ENCODE measurements at regions not wholly inside any gene's neighbourhood (a gene's known extent, or its start where the extent isn't known, plus 50 kb on each side); places are given as distances from the start of the nearest gene placed in this dataset.

DNA sequence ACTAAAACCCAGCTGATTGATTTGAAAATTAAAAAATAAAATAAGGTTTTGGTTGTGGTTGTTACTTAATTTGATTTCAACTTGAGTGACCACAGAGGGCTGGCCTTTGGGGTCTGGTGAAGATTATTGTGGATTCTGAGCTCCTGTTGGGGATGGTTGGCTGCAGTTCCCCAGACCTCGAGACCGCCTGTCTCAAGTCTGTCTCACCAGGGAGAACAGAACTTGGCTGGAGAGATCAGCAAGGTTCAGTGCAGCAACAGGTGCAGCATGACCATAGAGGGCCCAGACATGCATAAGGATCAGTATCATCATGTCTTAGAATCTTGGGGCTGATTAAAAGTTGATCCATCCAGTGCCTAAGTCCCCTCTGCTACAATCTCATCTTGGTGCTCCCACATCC, 491.9 kb downstream of the BCOR start:
- Histone ChIP-seq H3K79me2 (ENCODE audit: low read length) (no peaks in the 10 kb centered on the region), H4K20me1 (ENCODE audit: insufficient read depth, low read length) (no peaks in the 10 kb centered on the region), H3K36me3 (replicated peaks; ENCODE audit: low read depth, low read length) (no peaks in the 10 kb centered on the region), H3K4me3 (ENCODE audit: low read length) (no peak overlapping the region), H3K27ac (ENCODE audit: low read length) (no peak overlapping the region), H2AFZ (ENCODE audit: low read depth, low read length) (no peak overlapping the region), H3K4me2 (ENCODE audit: low read length) (no peak overlapping the region), H3K9ac (ENCODE audit: low read length) (no peak overlapping the region), H3K9me3 (ENCODE audit: insufficient read depth, low read length) (no peaks in the 10 kb centered on the region), H3K27me3 (ENCODE audit: low read depth, low read length) (peaks cover 12% of the 10 kb centered on the region), H3K4me1 (ENCODE audit: low read length) (peaks cover 9% of the 10 kb centered on the region)
- no peak for TF ChIP-seq CTCF (IDR thresholded peaks at IDR 0.05; ENCODE audit: low read depth, low read length)

GRCh38 chrX:39609941-39610340, 487.8 kb downstream of the BCOR start:
- no peak overlapping the region for H3K4me2 ChIP-seq (ENCODE audit: low read length)
- H3K79me2 ChIP-seq (ENCODE audit: low read length), result no peaks in the 10 kb centered on the region
- H3K27me3 ChIP-seq (ENCODE audit: low read depth, low read length), result peaks cover 3% of the 10 kb centered on the region
- no peak overlapping the region for H3K27ac ChIP-seq (ENCODE audit: low read length)
- H3K36me3 ChIP-seq (replicated peaks; ENCODE audit: low read depth, low read length), result no peaks in the 10 kb centered on the region
- no peak overlapping the region for H3K4me3 ChIP-seq (ENCODE audit: low read length)
- H3K9me3 ChIP-seq (ENCODE audit: insufficient read depth, low read length), result no peaks in the 10 kb centered on the region
- no peaks in the 10 kb centered on the region for H4K20me1 ChIP-seq (ENCODE audit: insufficient read depth, low read length)
- TF ChIP-seq EZH2phosphoT487 (IDR thresholded peaks at IDR 0.05; ENCODE audit: low read depth) (no peak), CTCF (IDR thresholded peaks at IDR 0.05; ENCODE audit: low read depth, low read length) (no peak)
- no peak overlapping the region for H3K9ac ChIP-seq (ENCODE audit: low read length)
- H2AFZ ChIP-seq (ENCODE audit: low read depth, low read length), result no peak overlapping the region
- peaks cover 18% of the 10 kb centered on the region for H3K4me1 ChIP-seq (ENCODE audit: low read length)

DNA sequence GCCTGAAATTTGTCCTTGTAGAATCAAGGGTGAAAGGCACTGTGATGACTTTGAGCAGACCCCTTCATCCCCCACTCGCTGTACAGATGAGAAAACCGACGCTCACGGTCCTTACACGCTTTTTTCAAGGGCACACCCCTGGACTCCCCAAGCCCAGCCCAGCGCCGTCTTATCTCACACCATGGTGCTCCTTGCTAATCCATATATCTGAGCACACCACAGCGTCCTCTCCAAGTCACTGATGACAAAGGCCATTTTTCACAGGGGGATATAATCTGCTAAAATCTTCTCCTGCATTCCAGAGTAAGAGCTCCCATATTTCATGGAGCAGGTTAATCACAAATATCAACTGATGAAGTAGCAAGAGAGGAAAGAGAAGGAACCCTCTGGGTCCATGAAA, 486.3 kb downstream of the BCOR start:
- H3K27me3 ChIP-seq (ENCODE audit: low read depth, low read length), result peaks cover 3% of the 10 kb centered on the region; the same call in 1 of the 2 replicates
- H3K9me3 ChIP-seq (ENCODE audit: insufficient read depth, low read length), result no peaks in the 10 kb centered on the region
- no peaks in the 10 kb centered on the region for H4K20me1 ChIP-seq (ENCODE audit: insufficient read depth, low read length)
- no peak overlapping the region for H2AFZ ChIP-seq (ENCODE audit: low read depth, low read length)
- peaks cover 24% of the 10 kb centered on the region for H3K4me1 ChIP-seq (ENCODE audit: low read length)
- no peaks in the 10 kb centered on the region for H3K79me2 ChIP-seq (ENCODE audit: low read length)
- H3K36me3 ChIP-seq (replicated peaks; ENCODE audit: low read depth, low read length), result no peaks in the 10 kb centered on the region
- no peak overlapping the region for H3K4me2 ChIP-seq (ENCODE audit: low read length)
- no peak overlapping the region for H3K9ac ChIP-seq (ENCODE audit: low read length)
- no peak overlapping the region for H3K4me3 ChIP-seq (ENCODE audit: low read length)
- TF ChIP-seq CTCF (IDR thresholded peaks at IDR 0.05; ENCODE audit: low read depth, low read length) (no peak), EZH2phosphoT487 (IDR thresholded peaks at IDR 0.05; ENCODE audit: low read depth) (no peak)
- H3K27ac ChIP-seq (ENCODE audit: low read length), result no peak overlapping the region

DNA sequence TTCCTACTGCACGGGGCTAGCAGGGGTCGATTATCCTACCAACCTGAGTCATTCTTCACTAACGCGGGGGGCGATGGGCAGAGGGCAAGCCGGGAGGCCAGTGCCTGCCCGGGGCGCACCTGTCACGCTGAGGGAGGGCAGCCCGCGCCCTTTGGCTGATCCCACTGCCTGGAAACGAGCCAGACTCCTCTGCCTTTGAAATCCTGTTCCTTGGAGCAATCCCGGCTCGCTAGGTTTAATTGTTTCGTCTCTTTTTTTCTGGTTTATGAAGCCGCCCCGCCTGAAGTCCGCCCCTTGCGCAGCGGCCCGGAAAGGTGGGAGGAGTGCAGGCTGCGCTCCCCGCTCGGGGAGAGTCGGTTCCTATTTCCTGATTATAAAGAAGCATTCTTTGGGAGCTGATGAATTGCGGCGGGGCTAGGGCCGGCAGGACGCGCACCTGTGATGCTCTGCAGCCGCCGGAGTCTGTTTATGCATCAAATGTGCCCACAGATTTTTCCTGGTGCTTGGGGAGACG, 484.2 kb downstream of the BCOR start:
- Histone ChIP-seq H3K27me3 (ENCODE audit: low read depth, low read length) (no peaks in the 10 kb centered on the region), H2AFZ (ENCODE audit: low read depth, low read length) (no peak overlapping the region), H3K36me3 (replicated peaks; ENCODE audit: low read depth, low read length) (no peaks in the 10 kb centered on the region), H4K20me1 (ENCODE audit: insufficient read depth, low read length) (no peaks in the 10 kb centered on the region), H3K4me2 (ENCODE audit: low read length) (no peak overlapping the region), H3K9ac (ENCODE audit: low read length) (no peak overlapping the region), H3K4me1 (ENCODE audit: low read length) (peaks cover 26% of the 10 kb centered on the region), H3K79me2 (ENCODE audit: low read length) (no peaks in the 10 kb centered on the region), H3K27ac (ENCODE audit: low read length) (no peak overlapping the region), H3K9me3 (ENCODE audit: insufficient read depth, low read length) (no peaks in the 10 kb centered on the region), H3K4me3 (ENCODE audit: low read length) (no peak overlapping the region)
- TF ChIP-seq EZH2phosphoT487 (IDR thresholded peaks at IDR 0.05; ENCODE audit: low read depth) (no peak), CTCF (IDR thresholded peaks at IDR 0.05; ENCODE audit: low read depth, low read length) (no peak)

Data from OCI-LY3 (cell line).